ENCODE measurements at regions not wholly inside any gene's neighbourhood (a gene's known extent, or its start where the extent isn't known, plus 50 kb on each side); places are given as distances from the start of the nearest gene placed in this dataset.

DNA sequence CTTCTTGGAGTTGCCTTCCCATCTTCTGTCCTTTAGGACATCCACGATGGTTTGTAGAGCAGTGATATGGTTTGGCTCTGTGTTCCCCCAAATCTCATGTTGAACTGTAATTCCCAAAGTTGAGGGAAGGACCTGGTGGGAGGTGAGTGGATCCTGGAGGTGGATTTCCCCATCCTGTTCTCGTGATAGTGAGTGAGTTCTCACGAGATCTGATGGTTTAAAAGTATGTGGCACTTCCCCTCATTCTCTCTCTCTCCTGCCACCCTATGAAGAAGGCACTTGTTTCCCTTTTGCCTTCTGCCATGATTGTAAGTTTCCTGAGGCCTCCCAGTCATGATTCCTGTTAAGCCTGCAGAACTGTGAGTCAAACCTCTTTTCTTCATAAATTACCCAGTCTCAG is 99.2 kb downstream of the BRMS1L start:
- TF ChIP-seq EZH2 (IDR thresholded peaks at IDR 0.05; ENCODE audit: low read length, missing control alignments) = no peak
- TF ChIP-seq, protein P1, sequence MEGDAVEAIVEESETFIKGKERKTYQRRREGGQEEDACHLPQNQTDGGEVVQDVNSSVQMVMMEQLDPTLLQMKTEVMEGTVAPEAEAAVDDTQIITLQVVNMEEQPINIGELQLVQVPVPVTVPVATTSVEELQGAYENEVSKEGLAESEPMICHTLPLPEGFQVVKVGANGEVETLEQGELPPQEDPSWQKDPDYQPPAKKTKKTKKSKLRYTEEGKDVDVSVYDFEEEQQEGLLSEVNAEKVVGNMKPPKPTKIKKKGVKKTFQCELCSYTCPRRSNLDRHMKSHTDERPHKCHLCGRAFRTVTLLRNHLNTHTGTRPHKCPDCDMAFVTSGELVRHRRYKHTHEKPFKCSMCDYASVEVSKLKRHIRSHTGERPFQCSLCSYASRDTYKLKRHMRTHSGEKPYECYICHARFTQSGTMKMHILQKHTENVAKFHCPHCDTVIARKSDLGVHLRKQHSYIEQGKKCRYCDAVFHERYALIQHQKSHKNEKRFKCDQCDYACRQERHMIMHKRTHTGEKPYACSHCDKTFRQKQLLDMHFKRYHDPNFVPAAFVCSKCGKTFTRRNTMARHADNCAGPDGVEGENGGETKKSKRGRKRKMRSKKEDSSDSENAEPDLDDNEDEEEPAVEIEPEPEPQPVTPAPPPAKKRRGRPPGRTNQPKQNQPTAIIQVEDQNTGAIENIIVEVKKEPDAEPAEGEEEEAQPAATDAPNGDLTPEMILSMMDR (conservative IDR thresholded peaks at IDR 0.05 in 1 of 2, IDR thresholded peaks at IDR 0.05 in 1 of 2; ENCODE audit: low read depth in 1 of 2, low read length in 2 of 2) = no peak

Measured in fibroblast of lung (primary cell).